Limb (tissue), 2 donors: ENCODE measurements at regions not wholly inside any gene's neighbourhood (a gene's known extent, or its start where the extent isn't known, plus 50 kb on each side); places are given as distances from the start of the nearest gene placed in this dataset.

Experiments used
- DNase-seq, 2 donors: peaks; one replicate each; pipeline ENCODE4 v3.0.0-alpha.2; 2016; ENCODE audit errors: extremely low spot score in 2 of 2

- DNase-seq: no peak
These were observed 138.5 kb upstream of the FLRT2 start for GRCh38 chr14:85391455-85391854.

GRCh38 chr14:85391892-85392291 is 138.1 kb upstream of the FLRT2 start:
- DNase-seq: no peak

- no peak for DNase-seq
These were observed 130.8 kb upstream of the FLRT2 start for GRCh38 chr14:85399186-85399585.

GRCh38 chr14:85400678-85401077 is 129.3 kb upstream of the FLRT2 start:
- DNase-seq: peak in 1 of 2 donors; percentile 19

- peak in 1 of 2 donors; percentile 61 for DNase-seq
These were observed 128.6 kb upstream of the FLRT2 start for GRCh38 chr14:85401384-85401783.

GRCh38 chr14:85402569-85403162 is 127.3 kb upstream of the FLRT2 start:
- no peak for DNase-seq

- no peak for DNase-seq
These were observed 120.3 kb upstream of the FLRT2 start for GRCh38 chr14:85409481-85410210.

GRCh38 chr14:85412756-85413155 is 117.2 kb upstream of the FLRT2 start:
- no peak for DNase-seq

GRCh38 chr14:85413836-85414526 is 116.0 kb upstream of the FLRT2 start:
- no peak for DNase-seq

- peak in 1 of 2 donors; percentile 69 for DNase-seq
These were observed 114.8 kb upstream of the FLRT2 start for GRCh38 chr14:85415015-85415712.

GRCh38 chr14:85416771-85417170 is 113.2 kb upstream of the FLRT2 start:
- no peak for DNase-seq

- no peak for DNase-seq
These were observed 112.5 kb upstream of the FLRT2 start for GRCh38 chr14:85417396-85417795.

GRCh38 chr14:85418721-85419120 is 111.2 kb upstream of the FLRT2 start:
- DNase-seq: no peak

- DNase-seq: no peak
These were observed 109.7 kb upstream of the FLRT2 start for GRCh38 chr14:85420278-85420677.

- DNase-seq: no peak
These were observed 109.2 kb upstream of the FLRT2 start for GRCh38 chr14:85420707-85421106.

- DNase-seq: no peak
These were observed 108.6 kb upstream of the FLRT2 start for GRCh38 chr14:85421186-85421877.

GRCh38 chr14:85423889-85424288 is 106.1 kb upstream of the FLRT2 start:
- DNase-seq: no peak

GRCh38 chr14:85425507-85425906 is 104.4 kb upstream of the FLRT2 start:
- no peak for DNase-seq

GRCh38 chr14:85426068-85426935 is 103.6 kb upstream of the FLRT2 start:
- no peak for DNase-seq

GRCh38 chr14:85428926-85429325 is 101.0 kb upstream of the FLRT2 start:
- DNase-seq: no peak
